ENCODE measurements at regions not wholly inside any gene's neighbourhood (a gene's known extent, or its start where the extent isn't known, plus 50 kb on each side); places are given as distances from the start of the nearest gene placed in this dataset.

DNA sequence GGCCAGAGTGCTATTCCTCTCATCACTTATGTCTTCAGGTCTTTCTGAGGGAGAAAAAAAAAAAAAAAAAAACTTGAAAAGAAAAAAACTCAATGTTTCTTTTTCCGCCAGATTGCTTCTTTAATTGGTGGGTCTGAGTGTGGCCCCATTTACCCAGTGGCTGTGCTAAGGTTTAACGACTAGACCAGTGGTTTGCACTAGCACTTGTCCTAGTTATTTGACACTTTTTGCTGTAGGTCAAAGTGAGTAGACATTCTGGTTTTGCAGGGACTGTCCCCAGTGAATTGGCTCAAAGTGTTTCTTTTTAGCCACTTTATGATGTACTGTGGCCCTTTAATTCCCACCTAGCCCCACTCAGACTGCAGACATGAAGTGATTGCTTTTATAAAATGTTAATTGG lies 273.3 kb downstream of the PTEN start:
- H3K9me3 Mint-ChIP-seq = peaks cover 3% of the 10 kb centered on the region
- H3K36me3 Mint-ChIP-seq (ENCODE audit: low read depth) = no peaks in the 10 kb centered on the region
- no peak overlapping the region for H3K27ac Mint-ChIP-seq
- H3K4me1 Mint-ChIP-seq (ENCODE audit: low read depth) = peaks cover 25% of the 10 kb centered on the region
- no peaks in the 10 kb centered on the region for H3K27me3 Mint-ChIP-seq
- H3K4me3 Mint-ChIP-seq = no peak overlapping the region

DNA sequence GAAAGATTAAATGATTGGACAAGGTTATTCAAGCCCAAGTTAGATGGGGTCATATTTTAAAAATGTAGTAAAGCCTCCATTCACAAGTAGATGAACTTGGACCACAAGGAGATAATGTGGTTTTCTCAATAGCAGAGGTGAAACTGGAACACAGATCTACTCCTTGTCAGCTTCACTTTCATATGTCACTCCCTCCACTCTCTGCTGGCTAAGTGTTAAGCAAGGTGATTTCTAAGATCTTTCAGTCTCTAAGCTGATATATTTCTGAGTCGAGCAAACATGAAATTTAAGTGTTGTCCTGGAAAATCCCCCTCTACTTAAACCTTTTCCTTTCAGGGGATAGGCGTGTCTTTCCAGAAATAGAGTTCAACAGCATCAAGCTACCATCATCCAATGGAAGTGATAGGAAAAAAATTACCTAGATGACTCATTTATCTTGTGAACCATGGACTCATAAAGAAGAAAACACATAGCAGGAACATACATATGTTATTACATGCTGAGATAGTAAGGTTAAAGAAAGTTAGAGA lies 275.0 kb downstream of the PTEN start:
- Mint-ChIP-seq H3K9me3 (peaks cover 3% of the 10 kb centered on the region), H3K27ac (peak overlapping the region; percentile 69)

DNA sequence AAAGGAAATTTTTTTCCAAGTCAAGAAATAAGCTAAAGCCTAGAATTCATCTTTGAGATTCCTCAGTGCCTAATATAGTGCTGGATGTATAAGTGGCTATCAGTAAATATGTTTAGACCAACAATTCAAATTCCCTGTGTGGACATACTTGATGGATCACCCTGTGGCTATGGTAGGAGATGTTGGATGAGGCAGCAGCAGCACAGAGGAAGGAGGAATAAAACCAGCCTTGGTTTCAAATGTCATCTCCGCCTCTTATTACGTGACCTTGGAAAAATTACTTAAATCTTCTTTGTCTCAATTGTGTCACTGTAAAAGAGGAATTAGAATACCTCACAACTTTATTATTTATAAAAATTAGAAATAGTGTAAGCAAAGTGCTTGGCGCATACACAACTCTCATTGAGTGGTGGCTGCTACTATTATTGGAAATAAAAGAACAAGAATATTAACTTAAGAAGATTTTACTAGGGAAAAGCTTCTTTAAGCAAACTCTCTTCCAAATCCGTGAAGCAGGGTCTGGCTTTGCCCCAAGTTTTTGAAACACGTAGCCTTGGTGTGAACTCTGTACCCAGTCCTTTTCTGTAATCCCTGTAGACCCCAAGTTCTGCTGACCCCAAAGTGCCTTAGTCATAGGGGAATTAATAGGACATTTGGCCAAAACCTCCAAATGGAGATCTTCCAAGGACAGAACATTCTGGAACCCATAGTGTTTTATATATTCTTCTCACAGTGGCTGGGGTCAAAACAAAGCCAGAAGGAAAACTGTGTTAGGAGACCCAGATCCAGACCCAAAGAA lies 283.8 kb downstream of the PTEN start:
- no peaks in the 10 kb centered on the region for H3K27me3 Mint-ChIP-seq
- H3K4me3 Mint-ChIP-seq = no peak overlapping the region
- peaks cover 8% of the 10 kb centered on the region for H3K4me1 Mint-ChIP-seq (ENCODE audit: low read depth)
- no peaks in the 10 kb centered on the region for H3K9me3 Mint-ChIP-seq
- peaks cover 3% of the 10 kb centered on the region for H3K36me3 Mint-ChIP-seq (ENCODE audit: low read depth)
- no peak overlapping the region for H3K27ac Mint-ChIP-seq

More for the DNA sequence above, 275.0 kb downstream of the PTEN start:
- Mint-ChIP-seq H3K36me3 (ENCODE audit: low read depth) (no peaks in the 10 kb centered on the region), H3K27me3 (no peaks in the 10 kb centered on the region), H3K4me1 (ENCODE audit: low read depth) (peaks cover 25% of the 10 kb centered on the region), H3K4me3 (no peak overlapping the region)

DNA sequence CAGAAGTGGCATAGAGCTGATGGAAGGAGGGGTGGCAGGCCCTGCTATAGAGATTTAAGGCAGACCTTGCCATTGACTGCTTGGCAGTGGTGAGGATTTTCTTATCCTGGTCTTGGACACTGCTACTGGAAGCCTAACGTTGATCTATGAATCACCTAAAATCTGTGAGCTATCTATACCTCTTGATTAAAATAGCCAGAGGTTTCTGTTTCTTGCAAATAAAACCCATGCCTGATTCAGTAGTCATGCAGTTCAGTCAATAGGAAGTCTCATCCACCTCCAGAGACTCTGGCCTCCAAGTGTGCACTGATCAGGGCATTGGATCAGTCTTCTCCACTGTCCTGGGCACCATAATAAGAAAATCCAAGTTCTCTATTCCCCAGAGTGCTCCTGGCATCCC lies 286.5 kb downstream of the PTEN start:
- Mint-ChIP-seq H3K27ac (no peak overlapping the region), H3K4me1 (ENCODE audit: low read depth) (peaks cover 21% of the 10 kb centered on the region), H3K4me3 (no peak overlapping the region), H3K9me3 (peaks cover 6% of the 10 kb centered on the region), H3K36me3 (ENCODE audit: low read depth) (peaks cover 13% of the 10 kb centered on the region), H3K27me3 (no peaks in the 10 kb centered on the region)

DNA sequence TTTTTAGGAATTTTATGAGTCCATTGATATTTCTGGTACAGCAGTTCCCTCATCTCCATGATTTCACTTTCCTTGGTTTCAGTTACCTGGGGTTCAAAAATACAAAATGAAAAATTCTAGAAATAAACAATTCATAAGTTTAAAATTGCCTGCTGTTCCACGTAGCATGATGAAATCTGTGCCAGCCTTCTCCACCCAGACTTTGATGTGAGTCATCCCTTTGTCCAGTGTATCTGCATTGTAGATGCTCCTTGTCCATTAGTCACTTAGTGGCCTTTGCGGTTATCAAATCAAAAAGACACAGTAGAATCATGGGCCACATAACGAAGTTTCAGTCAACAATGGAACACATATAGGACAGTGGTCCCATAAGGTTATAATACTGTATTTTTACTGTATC lies 286.9 kb downstream of the PTEN start:
- H3K27ac Mint-ChIP-seq = no peak overlapping the region
- H3K4me3 Mint-ChIP-seq = no peak overlapping the region
- no peaks in the 10 kb centered on the region for H3K27me3 Mint-ChIP-seq
- peaks cover 6% of the 10 kb centered on the region for H3K9me3 Mint-ChIP-seq
- peaks cover 21% of the 10 kb centered on the region for H3K4me1 Mint-ChIP-seq (ENCODE audit: low read depth)
- peaks cover 13% of the 10 kb centered on the region for H3K36me3 Mint-ChIP-seq (ENCODE audit: low read depth)

DNA sequence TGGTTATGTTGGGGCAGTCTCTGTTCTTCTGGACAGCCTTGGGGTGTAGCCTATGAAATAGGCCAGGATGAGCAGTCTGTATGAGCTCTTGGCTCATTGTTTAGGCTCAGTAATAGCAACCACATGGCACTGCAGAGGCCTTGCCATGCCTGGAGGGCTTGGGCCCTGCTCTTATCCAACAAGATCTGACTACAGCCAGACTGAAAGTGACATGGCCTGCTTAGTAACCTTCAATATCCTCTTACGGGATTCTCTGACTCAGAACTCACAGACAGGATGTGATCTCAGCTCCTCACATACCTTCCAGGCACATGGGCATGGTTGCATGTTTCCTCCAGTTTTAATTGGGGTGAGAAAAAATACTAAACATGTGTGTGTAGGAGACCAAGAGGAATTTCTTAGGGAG lies 289.3 kb downstream of the PTEN start:
- peaks cover 22% of the 10 kb centered on the region for H3K4me1 Mint-ChIP-seq (ENCODE audit: low read depth)
- H3K9me3 Mint-ChIP-seq = peaks cover 6% of the 10 kb centered on the region
- H3K4me3 Mint-ChIP-seq = peak overlapping the region; percentile 12
- H3K36me3 Mint-ChIP-seq (ENCODE audit: low read depth) = peaks cover 13% of the 10 kb centered on the region
- no peaks in the 10 kb centered on the region for H3K27me3 Mint-ChIP-seq
- peak overlapping the region; percentile 96 for H3K27ac Mint-ChIP-seq

DNA sequence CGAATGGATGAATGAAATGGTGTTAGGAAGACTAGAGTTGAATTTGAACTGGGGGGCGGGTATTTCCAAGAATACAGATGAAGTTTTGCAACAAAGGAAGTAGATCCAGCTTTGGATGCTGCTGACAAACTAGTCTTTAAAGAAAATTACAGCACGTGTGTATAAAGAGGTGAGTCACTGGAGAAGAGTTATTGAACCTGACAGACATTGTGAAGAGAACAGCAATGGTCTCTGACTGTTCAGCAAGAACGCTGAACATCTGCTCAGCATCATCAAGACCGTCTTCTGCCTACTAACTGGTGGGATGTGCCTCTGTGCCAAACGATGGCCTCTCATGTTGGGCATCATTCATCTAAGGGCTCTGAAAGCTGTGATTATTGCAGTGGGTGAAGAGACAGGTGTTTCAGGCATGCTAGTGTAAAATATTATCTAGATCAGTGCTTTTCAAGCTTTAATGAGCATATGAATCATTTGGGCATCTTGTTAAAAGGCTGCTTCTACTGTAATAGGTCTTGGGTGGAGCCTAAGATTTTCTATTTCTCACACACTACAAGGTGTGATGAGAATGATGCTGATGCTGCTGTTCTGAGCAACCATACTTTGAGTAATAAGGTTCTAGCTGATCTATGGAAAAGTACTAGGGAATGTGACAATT lies 291.3 kb downstream of the PTEN start:
- Mint-ChIP-seq H3K4me1 (ENCODE audit: low read depth) (peaks cover 26% of the 10 kb centered on the region), H3K36me3 (ENCODE audit: low read depth) (peaks cover 13% of the 10 kb centered on the region), H3K27ac (no peak overlapping the region), H3K4me3 (no peak overlapping the region), H3K27me3 (no peaks in the 10 kb centered on the region), H3K9me3 (peaks cover 6% of the 10 kb centered on the region)

DNA sequence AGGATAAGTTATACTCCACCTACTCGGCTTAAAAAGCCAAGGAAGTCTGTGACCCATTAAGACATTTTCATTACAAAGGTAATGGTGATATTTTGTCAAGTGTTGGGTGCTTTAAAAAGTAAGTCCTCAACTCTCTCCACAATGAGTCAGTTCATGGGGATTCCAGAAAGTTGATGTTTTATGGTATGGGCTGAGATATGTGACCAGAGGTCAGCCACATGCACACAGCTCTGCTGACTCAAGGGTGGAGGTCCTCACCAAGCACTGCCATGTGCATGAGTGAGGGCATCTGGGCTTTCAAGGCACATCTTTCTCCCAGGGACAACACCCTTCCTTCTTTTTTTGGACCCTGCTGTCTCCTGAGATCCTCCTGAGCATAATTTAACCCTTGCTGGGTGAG lies 292.9 kb downstream of the PTEN start:
- H3K4me1 Mint-ChIP-seq (ENCODE audit: low read depth) = peaks cover 26% of the 10 kb centered on the region
- no peak overlapping the region for H3K4me3 Mint-ChIP-seq
- H3K27me3 Mint-ChIP-seq = no peaks in the 10 kb centered on the region
- peaks cover 6% of the 10 kb centered on the region for H3K9me3 Mint-ChIP-seq
- peaks cover 13% of the 10 kb centered on the region for H3K36me3 Mint-ChIP-seq (ENCODE audit: low read depth)
- no peak overlapping the region for H3K27ac Mint-ChIP-seq

DNA sequence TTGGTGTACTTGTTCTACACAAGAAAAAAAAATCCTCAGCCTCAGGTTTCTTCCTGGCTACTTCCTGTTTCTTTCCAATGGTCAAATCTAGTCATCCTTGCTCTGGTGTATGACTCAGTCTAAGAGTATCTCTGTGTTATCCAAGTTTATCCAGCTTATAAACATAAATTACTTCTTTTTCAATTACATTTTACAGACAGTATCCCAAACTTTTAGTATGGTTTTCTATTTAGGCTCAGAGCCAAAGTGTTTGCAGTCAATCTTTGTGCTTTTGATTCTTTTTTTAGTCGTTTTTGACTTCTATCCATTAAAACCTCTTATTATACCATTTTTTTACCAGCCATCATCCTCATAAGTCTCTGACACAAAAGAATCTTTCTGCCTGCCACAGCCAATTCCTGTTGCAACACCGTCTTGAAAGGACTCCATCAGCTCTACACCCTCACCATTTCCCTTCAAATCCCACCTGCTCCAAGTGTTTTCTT lies 294.6 kb downstream of the PTEN start:
- Mint-ChIP-seq H3K4me3 (no peak overlapping the region), H3K27ac (no peak overlapping the region), H3K27me3 (no peaks in the 10 kb centered on the region), H3K4me1 (ENCODE audit: low read depth) (peaks cover 19% of the 10 kb centered on the region), H3K36me3 (ENCODE audit: low read depth) (peaks cover 4% of the 10 kb centered on the region), H3K9me3 (peaks cover 4% of the 10 kb centered on the region)

DNA sequence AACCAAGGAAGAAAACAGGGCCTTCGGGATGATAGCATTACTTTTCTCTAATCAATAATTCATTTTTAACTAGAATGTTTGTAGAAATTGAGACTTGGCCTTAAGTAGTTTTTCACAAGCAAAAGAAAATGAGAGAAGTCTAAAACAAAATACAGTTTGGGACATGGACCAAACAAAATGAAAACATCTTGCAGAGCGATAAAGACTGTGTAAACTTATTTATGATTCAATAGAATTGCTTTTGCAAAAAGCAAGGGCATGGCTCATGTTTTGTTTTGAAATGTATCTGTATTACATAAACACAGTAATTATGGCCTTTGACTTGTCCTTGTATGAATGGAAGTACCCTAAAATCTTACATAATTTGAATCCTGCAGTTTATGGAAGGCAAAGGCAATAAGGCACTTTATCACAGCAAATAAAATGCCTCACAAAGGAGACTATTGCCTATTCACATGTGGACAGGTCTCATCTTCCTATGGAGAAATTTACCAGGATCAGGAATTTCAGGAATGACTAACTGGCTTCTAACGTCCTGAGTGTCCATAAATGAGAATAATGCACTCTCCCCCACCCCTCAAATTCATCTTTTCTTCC lies 295.2 kb downstream of the PTEN start:
- no peaks in the 10 kb centered on the region for H3K27me3 Mint-ChIP-seq
- H3K36me3 Mint-ChIP-seq (ENCODE audit: low read depth) = no peaks in the 10 kb centered on the region
- no peak overlapping the region for H3K27ac Mint-ChIP-seq
- H3K4me3 Mint-ChIP-seq = no peak overlapping the region
- H3K4me1 Mint-ChIP-seq (ENCODE audit: low read depth) = peaks cover 17% of the 10 kb centered on the region
- no peaks in the 10 kb centered on the region for H3K9me3 Mint-ChIP-seq

DNA sequence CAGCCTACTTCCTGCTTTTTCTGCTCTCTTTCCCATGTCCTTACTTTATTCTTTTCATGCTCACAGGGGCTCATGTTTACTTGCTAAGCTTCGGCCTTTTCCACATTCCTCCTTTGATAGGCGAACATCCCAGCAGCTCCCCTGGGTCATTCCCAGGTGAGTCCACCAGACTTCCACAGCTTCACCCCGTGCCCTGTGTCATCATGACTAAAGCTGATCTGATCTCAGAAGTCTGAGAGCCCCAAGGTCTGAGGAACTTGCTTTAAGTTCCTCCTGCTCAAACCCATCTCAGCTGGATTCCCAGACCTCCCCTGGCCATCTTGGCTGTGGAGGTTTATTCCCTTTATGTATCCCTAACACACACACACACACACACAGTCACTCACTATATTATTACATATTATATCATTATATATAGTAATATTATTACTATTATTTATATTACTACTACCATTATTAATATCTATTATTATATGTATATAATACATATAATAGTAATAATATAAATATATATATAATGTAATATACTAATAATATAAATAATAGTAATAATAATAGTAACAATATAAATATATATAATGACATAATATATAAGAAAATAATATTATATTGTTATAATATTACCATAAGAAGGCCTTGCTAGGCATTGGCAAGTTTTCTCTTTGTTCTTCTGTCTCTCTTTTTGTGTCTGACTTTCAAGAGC lies 295.9 kb downstream of the PTEN start:
- Mint-ChIP-seq H3K4me3 (no peak overlapping the region), H3K27ac (no peak overlapping the region), H3K27me3 (no peaks in the 10 kb centered on the region), H3K9me3 (no peaks in the 10 kb centered on the region), H3K36me3 (ENCODE audit: low read depth) (no peaks in the 10 kb centered on the region), H3K4me1 (ENCODE audit: low read depth) (peaks cover 17% of the 10 kb centered on the region)

DNA sequence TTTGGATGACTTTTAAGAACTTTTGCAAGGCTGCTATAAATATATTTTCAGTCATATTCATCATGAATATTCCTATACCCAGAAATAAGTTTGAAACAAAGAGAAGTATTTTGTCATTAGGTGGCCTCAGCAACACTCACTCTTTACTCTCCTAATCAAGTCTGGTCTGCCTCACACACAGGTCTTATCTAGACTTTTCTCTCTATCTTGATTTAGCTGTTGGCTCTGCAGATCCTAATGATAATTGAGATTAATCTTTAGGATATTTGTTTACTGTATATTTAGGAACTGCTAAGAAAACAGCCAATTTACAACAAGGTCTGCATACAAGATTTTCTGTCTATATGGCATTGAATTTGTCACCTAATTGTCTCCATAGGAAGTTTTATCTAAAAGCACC lies 297.6 kb downstream of the PTEN start:
- Mint-ChIP-seq H3K4me1 (ENCODE audit: low read depth) (peaks cover 20% of the 10 kb centered on the region), H3K4me3 (no peak overlapping the region), H3K27ac (no peak overlapping the region), H3K27me3 (no peaks in the 10 kb centered on the region), H3K9me3 (no peaks in the 10 kb centered on the region), H3K36me3 (ENCODE audit: low read depth) (no peaks in the 10 kb centered on the region)

DNA sequence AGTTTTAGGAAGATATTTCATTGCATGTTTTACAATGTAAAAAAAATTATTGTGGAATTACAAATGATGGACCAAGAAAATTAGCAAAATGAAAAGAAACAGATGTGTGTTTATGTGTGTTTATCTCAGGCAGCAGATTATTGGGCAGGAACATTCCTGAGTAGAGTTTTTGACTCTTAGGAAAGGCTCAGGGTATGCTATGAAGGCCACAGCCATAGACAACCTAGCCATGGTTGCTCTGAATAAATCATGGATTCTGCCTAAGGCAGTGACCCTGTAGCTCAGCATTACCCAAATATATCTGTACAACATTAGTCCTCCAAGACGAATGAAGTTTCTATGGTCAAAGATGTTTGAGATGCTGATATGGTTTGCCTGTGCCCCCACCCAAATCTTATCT lies 298.3 kb downstream of the PTEN start:
- H3K27me3 Mint-ChIP-seq = no peaks in the 10 kb centered on the region
- no peaks in the 10 kb centered on the region for H3K36me3 Mint-ChIP-seq (ENCODE audit: low read depth)
- H3K4me3 Mint-ChIP-seq = no peak overlapping the region
- H3K9me3 Mint-ChIP-seq = no peaks in the 10 kb centered on the region
- no peak overlapping the region for H3K27ac Mint-ChIP-seq
- H3K4me1 Mint-ChIP-seq (ENCODE audit: low read depth) = peaks cover 27% of the 10 kb centered on the region

DNA sequence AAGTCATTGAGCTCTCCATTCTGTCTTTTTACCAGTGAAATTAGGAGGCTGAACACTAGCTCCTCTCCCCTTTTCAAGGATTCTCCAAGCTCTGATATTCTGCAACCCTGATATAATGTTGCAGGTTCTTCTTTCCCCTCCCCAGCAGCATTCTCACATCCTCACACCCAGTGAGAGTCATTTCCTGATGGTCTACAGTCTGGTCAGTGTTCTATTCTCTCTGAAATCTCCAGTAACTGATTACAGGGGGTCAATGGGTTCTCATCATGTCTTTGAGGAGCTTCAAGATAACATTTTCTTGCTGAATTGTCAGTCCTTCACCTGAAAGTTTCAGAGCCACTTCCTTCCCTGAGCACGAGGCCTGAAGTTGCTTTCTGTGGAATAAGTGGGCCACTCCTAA lies 299.4 kb downstream of the PTEN start:
- Mint-ChIP-seq H3K4me1 (ENCODE audit: low read depth) (peaks cover 29% of the 10 kb centered on the region), H3K27me3 (no peaks in the 10 kb centered on the region), H3K27ac (no peak overlapping the region), H3K4me3 (no peak overlapping the region), H3K36me3 (ENCODE audit: low read depth) (no peaks in the 10 kb centered on the region), H3K9me3 (peaks cover 3% of the 10 kb centered on the region)

DNA sequence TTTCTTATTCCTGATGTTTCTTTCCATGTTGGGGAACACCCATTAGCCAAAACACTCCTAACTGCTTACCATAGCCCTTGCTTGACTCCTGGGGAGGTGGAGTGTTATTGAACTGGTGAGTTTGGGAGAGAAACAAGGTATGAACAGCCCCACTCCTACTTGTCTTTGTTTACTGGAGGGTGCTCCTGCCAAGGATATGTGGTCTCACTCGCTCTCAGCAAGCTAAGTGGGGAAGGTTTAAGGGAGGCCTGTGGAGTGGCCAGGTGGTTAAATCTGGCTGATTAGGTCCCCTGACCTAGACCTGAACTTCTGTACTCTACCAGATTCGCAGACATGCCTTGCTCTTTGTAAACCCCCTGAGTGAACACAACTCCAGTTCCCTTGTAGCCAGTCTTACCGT lies 300.1 kb downstream of the PTEN start:
- Mint-ChIP-seq H3K4me1 (ENCODE audit: low read depth) (peaks cover 29% of the 10 kb centered on the region), H3K27ac (no peak overlapping the region), H3K36me3 (ENCODE audit: low read depth) (no peaks in the 10 kb centered on the region), H3K27me3 (no peaks in the 10 kb centered on the region), H3K4me3 (no peak overlapping the region), H3K9me3 (peaks cover 6% of the 10 kb centered on the region)
